Gastrocnemius medialis (tissue), 4 donors: ENCODE measurements at regions not wholly inside any gene's neighbourhood (a gene's known extent, or its start where the extent isn't known, plus 50 kb on each side); places are given as distances from the start of the nearest gene placed in this dataset.

Experiments used
- ATAC-seq, 2 donors: fragments of 150-250 bp; one replicate each; pipeline ENCODE4 v1.9.1; 2016
- DNase-seq, 2 donors: peaks; one replicate each; pipeline ENCODE4 v3.0.0-alpha.2; 2019
- H3K27ac ChIP-seq, 4 donors: fragments of 200-600 bp; sonication (generic); 1 replicate in 1 of 4; 2 replicates in 3 of 4; pipeline ENCODE4 v1.5.1; 2016 to 2018; ENCODE audit warnings: mild to moderate bottlenecking in 2 of 4, moderate library complexity in 1 of 4
- H3K27me3 ChIP-seq, 3 donors: fragments of 200-600 bp; sonication (generic) in 2 of 3; 1 replicate in 1 of 3; 2 replicates in 2 of 3; pipeline versions ENCODE4 v1.5.1 to v1.6.0; 2016 to 2019; ENCODE audit warnings: mild to moderate bottlenecking in 1 of 3, moderate library complexity in 1 of 3
- H3K36me3 ChIP-seq, 2 donors: fragments of 200-600 bp; sonication (generic) in 1 of 2; one replicate each; pipeline ENCODE4 v1.5.1; 2017 to 2018
- H3K4me1 ChIP-seq, 2 donors: fragments of 200-600 bp; sonication (generic) in 1 of 2; one replicate each; pipeline ENCODE4 v1.5.1; 2016 to 2017; ENCODE audit warnings: mild to moderate bottlenecking in 2 of 2
- H3K4me3 ChIP-seq, 4 donors: fragments of 200-600 bp; sonication (generic) in 3 of 4; 1 replicate in 1 of 4; 2 replicates in 3 of 4; pipeline ENCODE4 v1.5.1; 2016 to 2019; ENCODE audit warnings: mild to moderate bottlenecking in 2 of 4
- H3K9me3 ChIP-seq, 3 donors: fragments of 200-600 bp; sonication (generic) in 2 of 3; 1 replicate in 1 of 3; 2 replicates in 2 of 3; pipeline ENCODE4 v1.5.1; 2016 to 2019
- POLR2A ChIP-seq, 2 donors: fragments of 450-650 bp; IDR thresholded peaks; one replicate each; pipeline ENCODE4 v1.6.1; 2017; ENCODE audit warnings: antibody characterized with exemption in 2 of 2, mild to moderate bottlenecking in 2 of 2, moderate library complexity in 2 of 2
- in situ Hi-C, 4 donors: fragments of 200-750 bp; cut with MboI; loops; one replicate each; pipeline versions ENCODE4 v1.15.0 to v1.8.0; 2017; ENCODE audit warnings: low sequenced_read_pairs in 4 of 4
- intact Hi-C: fragments of 100-400 bp; cut with DNase I; formaldehyde crosslinking; loops from one replicate; pipeline ENCODE4 v1.15.1; 2023; ENCODE audit warnings: low total_unique reads
- TF ChIP-seq, protein P1 (sequence below), 5 experiments: fragments of 450-650 bp in 3 of 5; fragments of 200-600 bp in 2 of 5; sonication (generic) in 2 of 5; IDR thresholded peaks in 4 of 5; conservative IDR thresholded peaks in 1 of 5; 1 replicate in 4 of 5; 2 replicates in 1 of 5; pipeline ENCODE4 v1.5.1; 2016 to 2019; ENCODE audit warnings: antibody characterized with exemption in 5 of 5, mild to moderate bottlenecking in 3 of 5, moderate library complexity in 3 of 5

DNA sequence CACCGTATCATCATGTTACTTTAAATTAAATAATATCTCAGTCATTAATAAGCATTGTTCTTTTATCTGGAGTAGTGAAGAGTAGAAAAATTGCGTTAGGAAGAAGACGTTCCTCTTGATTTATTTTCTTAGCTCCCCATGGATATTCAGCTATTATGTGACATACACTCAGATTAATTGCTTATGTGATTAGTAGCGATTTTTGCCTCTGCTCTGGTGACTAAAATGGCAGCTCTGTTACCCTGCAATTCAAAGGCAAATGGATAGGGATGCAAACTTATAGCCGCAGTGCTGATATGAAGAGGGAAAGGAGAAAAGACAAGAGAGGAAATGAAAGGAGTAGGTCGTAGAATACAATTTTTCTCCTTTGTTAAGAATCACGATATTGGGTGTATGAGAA, 188.4 kb upstream of the MALRD1 start:
- in situ Hi-C loops (no loop called here), intact Hi-C loops (no loop called here)
- no peak for ATAC-seq
- no peaks in the 10 kb centered on the region for H3K4me1 ChIP-seq
- H3K36me3 ChIP-seq, result no peaks in the 10 kb centered on the region
- H3K27ac ChIP-seq, result no peak overlapping the region
- no peak for DNase-seq
- H3K9me3 ChIP-seq, result no peaks in the 10 kb centered on the region
- H3K4me3 ChIP-seq, result no peak overlapping the region
- no peak for TF ChIP-seq POLR2A (IDR thresholded peaks at IDR 0.05)
- TF ChIP-seq, protein P1, sequence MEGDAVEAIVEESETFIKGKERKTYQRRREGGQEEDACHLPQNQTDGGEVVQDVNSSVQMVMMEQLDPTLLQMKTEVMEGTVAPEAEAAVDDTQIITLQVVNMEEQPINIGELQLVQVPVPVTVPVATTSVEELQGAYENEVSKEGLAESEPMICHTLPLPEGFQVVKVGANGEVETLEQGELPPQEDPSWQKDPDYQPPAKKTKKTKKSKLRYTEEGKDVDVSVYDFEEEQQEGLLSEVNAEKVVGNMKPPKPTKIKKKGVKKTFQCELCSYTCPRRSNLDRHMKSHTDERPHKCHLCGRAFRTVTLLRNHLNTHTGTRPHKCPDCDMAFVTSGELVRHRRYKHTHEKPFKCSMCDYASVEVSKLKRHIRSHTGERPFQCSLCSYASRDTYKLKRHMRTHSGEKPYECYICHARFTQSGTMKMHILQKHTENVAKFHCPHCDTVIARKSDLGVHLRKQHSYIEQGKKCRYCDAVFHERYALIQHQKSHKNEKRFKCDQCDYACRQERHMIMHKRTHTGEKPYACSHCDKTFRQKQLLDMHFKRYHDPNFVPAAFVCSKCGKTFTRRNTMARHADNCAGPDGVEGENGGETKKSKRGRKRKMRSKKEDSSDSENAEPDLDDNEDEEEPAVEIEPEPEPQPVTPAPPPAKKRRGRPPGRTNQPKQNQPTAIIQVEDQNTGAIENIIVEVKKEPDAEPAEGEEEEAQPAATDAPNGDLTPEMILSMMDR (IDR thresholded peaks at IDR 0.05 in 4 of 5, conservative IDR thresholded peaks at IDR 0.05 in 1 of 5), result no peak
- H3K27me3 ChIP-seq, result no peaks in the 10 kb centered on the region

DNA sequence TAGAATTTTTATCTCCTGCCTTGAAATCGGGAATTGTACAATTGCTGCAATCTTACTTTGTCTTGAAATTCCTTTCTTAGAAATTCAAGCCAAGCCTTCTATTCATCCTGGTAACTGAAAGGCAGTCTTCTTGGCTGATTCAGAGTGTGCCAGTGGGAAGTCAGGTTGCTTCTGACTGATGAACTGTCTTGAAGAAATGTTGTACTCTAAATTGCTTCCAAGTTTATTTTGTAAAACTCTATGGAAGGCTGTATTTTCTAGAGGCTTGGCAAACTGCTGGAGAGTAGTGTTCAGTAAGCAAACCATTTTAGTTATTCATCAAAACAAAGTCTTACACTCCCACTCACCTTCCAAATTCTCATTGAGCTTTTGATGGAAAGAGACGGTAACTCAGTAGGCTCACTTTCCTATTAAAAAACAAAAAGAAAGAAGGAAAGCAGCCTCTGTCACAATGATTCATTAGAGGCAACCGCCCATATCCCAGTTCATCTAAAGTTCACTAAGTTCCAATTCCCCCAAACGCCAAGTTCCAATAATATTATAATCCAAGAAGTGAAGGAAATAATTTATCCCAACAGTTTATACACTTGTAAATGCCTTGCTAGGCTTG, 187.9 kb upstream of the MALRD1 start:
- no peak overlapping the region for H3K4me3 ChIP-seq
- H3K36me3 ChIP-seq, result no peaks in the 10 kb centered on the region
- intact Hi-C loops, result no loop called here
- DNase-seq, result no peak
- in situ Hi-C loops, result no loop called here
- H3K27me3 ChIP-seq, result no peaks in the 10 kb centered on the region
- TF ChIP-seq, protein P1 (IDR thresholded peaks at IDR 0.05 in 4 of 5, conservative IDR thresholded peaks at IDR 0.05 in 1 of 5), result no peak
- no peak for TF ChIP-seq POLR2A (IDR thresholded peaks at IDR 0.05)
- no peak for ATAC-seq
- no peaks in the 10 kb centered on the region for H3K9me3 ChIP-seq
- H3K27ac ChIP-seq, result no peak overlapping the region
- no peaks in the 10 kb centered on the region for H3K4me1 ChIP-seq

DNA sequence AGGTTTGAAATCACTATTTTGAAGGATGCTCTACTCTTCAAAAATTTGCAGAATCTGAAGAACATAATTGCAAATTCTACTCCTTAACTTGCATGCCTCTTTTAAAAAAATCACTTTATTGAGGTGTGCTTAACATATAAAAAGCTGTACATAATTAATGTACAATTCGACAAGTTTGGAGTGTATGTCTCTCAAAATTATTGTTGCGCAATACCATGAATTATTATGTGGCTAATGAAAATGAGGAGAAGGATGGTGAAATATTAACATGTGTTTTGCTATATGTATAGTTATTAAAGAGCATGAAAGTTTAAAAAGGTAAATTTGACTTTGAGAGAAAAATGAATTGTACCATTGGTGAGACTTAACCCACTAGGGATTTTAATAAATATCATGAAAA, 187.2 kb upstream of the MALRD1 start:
- no peak for DNase-seq
- Histone ChIP-seq H3K4me3 (no peak overlapping the region), H3K27ac (no peak overlapping the region), H3K9me3 (no peaks in the 10 kb centered on the region), H3K36me3 (no peaks in the 10 kb centered on the region), H3K27me3 (no peaks in the 10 kb centered on the region), H3K4me1 (no peaks in the 10 kb centered on the region)
- no peak for TF ChIP-seq POLR2A (IDR thresholded peaks at IDR 0.05)
- TF ChIP-seq, protein P1 (IDR thresholded peaks at IDR 0.05 in 4 of 5, conservative IDR thresholded peaks at IDR 0.05 in 1 of 5), result no peak
- intact Hi-C loops (no loop called here), in situ Hi-C loops (no loop called here)
- ATAC-seq, result no peak

DNA sequence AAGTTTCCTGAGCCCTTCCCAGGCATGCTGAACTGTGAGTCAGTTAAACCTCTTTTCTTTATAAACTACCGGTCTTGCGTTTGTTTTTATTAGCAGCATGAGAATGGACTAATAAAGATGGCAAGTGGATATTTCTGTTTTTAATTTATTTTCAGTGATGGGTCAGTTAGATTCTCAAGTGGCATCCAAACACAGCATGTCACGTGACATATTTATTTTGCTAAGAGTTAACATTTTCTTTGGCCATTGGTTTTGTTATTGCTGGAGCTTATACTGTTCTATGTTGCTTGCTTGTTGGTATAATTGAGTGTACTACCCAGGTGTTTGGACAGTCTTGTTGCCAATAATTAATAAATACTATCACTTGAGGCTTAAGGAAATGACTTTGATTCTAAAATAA, 181.7 kb upstream of the MALRD1 start:
- Histone ChIP-seq H3K9me3 (no peaks in the 10 kb centered on the region), H3K27ac (no peak overlapping the region), H3K36me3 (no peaks in the 10 kb centered on the region), H3K4me1 (no peaks in the 10 kb centered on the region), H3K4me3 (no peak overlapping the region), H3K27me3 (no peaks in the 10 kb centered on the region)
- DNase-seq, result no peak
- no peak for ATAC-seq
- in situ Hi-C loops, result no loop called here
- intact Hi-C loops, result no loop called here
- TF ChIP-seq POLR2A (IDR thresholded peaks at IDR 0.05), result no peak
- TF ChIP-seq, protein P1 (IDR thresholded peaks at IDR 0.05 in 4 of 5, conservative IDR thresholded peaks at IDR 0.05 in 1 of 5), result no peak

DNA sequence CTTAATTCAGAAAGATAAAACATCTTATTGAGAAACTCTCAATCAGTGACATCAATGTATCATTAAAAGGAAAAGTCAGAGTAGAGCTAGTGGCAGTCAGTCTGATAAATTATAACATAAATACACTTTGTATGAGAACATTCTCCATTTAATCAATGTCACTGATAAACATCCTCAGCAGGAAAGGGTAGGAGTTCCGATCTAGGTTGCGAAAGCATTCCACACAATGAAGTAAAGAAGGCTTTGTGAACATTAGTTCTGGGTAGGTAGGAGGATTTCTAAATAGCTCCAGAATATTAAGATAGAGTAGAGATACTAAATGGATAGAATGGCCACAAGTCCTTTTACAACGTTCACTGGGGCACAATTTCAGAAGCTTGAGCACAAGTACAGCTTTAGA, 179.7 kb upstream of the MALRD1 start:
- Histone ChIP-seq H3K9me3 (no peaks in the 10 kb centered on the region), H3K4me3 (no peak overlapping the region), H3K27ac (no peak overlapping the region), H3K27me3 (no peaks in the 10 kb centered on the region), H3K36me3 (no peaks in the 10 kb centered on the region), H3K4me1 (no peaks in the 10 kb centered on the region)
- ATAC-seq, result no peak
- in situ Hi-C loops, result no loop called here
- intact Hi-C loops, result no loop called here
- TF ChIP-seq, protein P1 (IDR thresholded peaks at IDR 0.05 in 4 of 5, conservative IDR thresholded peaks at IDR 0.05 in 1 of 5), result no peak
- TF ChIP-seq POLR2A (IDR thresholded peaks at IDR 0.05), result no peak
- DNase-seq, result no peak
